ENCODE measurements at regions not wholly inside any gene's neighbourhood (a gene's known extent, or its start where the extent isn't known, plus 50 kb on each side); places are given as distances from the start of the nearest gene placed in this dataset.
"Not testable (repeated sequence)": the region's sequence is repeated elsewhere in the genome, so short reads cannot be mapped to it uniquely, and the experiment has no call there.

DNA sequence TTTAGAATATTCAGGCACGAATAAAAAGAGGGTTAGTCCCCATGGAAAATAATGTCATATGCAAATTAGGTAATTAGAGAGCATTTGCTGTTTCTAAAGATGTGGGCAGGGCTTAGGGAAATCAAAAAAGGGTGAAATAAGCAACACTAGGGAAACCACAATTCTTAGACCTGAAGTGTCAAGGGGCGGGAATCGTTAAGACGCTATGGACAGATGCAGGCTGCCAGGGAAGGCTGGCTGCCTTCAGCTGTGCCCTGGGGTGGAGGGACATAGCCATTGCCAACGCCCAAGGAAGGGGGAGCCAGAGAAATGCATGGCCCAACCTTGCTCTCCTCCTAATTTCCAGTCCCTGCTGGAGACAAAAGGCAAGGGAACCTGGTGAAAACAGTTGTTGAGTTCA is 141.7 kb upstream of the PROK2 start:
- DNase-seq, result no peak

DNA sequence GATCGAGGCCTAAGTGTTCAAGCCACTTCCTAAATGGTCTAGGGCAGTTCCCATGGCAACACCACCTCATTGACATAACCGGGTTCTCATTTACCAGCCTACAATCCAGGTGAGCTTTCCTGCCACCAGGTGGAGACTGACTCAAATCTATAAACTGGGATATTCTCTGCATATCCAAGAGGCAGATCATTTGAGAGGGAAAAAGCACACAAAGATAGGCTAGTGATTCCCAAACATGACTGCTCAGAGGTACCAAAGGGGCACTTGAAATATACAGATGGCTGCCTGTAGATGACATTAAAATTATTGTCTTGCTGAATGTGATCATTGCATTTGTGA is 141.3 kb upstream of the PROK2 start:
- DNase-seq, result no peak

DNA sequence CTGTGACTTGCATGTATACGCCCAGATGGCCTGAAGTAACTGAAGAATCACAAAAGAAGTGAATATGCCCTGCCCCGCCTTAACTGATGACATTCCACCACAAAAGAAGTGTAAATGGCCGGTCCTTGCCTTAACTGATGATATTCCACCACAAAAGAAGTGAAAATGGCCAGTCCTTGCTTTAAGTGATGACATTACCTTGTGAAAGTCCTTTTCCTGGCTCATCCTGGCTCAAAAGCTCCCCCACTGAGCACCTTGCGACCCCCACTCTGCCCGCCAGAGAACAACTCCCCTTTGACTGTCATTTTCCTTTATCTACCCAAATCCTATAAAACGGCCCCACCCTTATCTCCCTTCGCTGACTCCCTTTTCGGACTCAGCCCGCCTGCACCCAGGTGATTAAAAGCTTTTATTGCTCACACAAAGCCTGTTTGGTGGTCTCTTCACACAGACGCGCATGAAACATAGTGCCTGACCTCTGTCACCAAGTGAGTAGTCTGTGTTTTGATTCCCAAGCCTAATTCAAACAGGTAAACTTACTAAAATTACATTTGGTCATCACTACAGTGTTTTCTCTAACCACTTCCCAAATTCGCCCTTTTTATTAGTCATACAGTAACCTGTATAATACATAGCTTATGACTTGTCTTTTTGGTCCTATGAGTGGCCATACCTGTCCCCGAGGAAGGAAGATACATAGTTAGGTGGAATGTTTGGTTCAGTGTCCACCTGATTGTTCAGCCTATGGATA is 140.7 kb upstream of the PROK2 start:
- DNase-seq, result not testable (repeated sequence)

DNA sequence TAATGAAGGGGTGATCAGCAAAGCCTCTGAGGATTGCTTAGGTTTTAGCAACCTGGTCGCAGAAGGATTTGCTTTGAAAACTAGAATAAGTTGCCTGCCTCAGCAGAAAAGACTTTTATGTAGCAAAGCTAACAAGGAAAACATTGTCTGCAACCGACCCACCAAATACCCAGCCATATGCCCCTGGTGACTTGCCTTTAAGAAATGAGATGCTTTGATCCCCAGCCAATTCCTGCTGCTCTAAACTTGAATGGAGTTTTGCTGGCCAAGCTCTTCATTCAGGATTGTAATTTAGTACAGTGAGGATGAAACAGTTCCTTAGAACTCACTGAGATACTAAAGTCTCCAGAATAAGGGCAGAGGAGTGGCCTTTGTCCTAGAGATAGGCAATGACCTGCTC is 139.8 kb upstream of the PROK2 start:
- no peak for DNase-seq

DNA sequence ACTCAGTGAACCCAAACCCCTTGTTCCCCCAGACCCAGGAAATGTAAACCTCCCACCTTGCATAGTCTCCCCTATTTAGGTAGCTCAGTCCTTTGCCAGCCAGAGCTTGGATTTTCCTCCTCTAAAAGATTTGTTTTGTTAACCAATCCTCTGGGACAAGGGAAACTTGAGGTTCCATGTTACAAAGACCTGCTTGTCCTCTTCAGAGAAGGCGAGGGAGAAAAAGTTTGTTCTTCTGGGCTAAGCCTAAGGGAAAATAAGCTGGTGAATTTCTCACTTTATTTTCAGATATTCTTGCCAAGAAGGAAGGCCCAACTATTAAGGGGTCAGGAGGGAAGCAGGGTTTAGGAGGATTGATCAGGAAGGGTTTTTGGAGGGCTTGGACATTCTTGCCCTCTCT is 136.1 kb upstream of the PROK2 start:
- DNase-seq, result no peak

DNA sequence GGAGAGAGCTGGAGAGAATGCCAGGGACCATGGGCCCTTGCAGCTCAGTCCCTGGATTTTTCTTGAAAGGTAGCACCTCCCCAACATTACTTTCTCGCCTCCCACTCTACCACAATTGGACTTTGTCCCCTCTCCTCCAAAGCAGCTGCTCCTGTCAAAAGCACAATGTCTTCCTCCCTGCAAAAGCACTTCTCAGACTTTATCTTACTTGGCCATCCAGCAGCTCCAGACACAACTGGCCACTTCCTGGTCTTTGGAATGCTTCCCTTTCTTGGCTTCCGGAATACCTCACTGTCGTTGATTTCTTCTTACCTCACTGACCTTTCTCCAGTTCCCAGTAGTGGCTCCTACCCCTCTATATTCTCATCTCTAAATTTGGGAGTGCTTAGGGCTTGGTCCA is 134.6 kb upstream of the PROK2 start:
- no peak for DNase-seq

DNA sequence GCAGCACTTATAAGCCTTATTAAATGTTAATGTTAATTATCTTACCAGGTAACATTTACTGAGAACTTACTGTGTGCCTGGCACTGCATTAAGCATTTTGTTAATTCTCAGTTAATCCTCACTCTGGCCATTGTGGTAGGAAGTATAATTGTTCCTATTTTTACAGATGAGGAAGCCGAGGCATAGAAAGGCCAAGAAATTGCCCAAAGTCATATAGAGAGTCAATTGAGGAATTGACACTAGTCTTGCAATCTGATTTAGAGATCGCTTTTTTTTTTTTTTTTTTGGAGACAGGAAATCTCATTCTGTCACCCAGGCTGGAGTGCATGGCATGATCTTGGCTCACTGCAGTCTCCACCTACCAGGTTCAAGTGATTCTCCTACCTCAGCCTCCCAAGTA is 132.6 kb upstream of the PROK2 start:
- DNase-seq, result no peak

DNA sequence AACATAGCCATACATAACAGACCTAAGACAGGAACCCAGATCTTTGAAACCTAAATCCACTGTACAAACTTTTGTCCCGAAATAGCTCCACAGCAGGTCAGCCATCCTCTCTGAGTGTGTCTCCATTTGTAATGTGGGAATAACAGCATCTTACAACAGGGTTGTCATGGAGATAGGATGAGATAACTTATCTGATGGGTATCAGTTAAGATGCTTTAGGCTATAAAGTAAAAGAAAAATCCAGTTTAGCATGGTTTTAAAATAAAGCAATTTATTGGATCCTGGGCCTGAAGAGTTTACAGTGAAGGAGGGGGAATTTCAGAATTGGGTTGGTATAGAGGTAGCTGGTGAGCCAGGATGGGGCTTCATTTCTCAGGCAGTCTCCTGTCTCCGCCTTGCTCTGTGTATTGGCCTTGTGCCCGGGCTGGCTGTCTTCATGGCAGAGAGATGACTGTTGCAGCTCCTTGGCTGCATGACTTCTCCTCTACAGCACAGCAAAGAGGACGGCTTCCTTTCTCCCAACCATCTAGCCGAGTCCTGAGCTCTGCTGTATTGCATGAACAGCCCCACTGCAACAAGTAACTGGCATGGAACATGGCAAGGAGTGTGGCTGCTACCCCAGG is 131.9 kb upstream of the PROK2 start:
- no peak for DNase-seq

DNA sequence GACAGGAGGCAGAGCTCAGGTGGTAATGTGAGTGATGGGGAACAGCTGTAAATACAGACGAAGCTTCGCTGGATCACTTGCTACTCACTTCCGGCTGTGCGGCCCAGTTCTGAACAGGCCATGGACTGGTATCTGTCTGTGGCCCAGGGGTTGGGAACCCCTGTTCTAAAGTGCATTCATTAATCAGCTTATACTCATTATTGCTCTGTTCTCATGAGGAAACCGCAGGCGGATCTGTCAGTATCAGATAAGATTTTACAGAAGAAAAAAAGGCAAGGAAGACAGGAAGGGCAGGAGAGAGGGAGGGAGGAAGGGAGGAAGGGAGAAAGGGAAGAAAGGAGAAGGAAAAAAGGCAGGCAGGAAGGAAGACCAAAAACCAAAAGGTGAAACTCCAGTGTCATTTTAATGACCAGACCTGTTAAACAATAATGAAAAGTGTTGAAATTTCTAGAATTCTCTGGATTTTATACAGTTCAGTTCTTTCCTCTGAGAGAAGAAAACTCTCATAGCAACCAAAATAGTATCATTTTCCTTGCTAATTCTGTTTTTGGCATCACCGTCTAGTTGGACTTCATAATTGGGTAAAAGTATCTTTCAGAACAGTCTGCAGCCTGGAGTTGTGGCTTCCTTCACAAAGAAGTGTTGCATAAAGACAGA is 128.0 kb upstream of the PROK2 start:
- DNase-seq, result no peak

DNA sequence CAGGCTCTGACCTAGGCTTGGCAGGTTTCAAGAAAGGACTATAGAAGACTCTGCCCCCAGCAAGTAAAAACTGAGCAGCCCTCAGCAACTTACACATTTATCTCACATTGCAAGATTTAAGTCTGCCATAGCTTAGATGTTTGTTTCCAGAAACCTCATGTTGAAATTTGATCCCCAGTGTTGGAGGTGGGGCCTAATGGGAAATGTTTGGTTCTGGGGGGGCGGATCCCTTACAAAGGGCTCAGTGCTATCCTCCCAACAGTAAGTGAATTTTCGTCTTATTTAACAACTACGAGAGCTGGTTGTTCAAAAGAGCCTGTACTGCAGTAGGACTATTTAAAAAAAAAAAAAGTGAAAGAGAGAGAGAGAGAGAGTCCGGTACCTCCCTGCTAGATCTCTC is 125.2 kb upstream of the PROK2 start:
- DNase-seq, result no peak

DNA sequence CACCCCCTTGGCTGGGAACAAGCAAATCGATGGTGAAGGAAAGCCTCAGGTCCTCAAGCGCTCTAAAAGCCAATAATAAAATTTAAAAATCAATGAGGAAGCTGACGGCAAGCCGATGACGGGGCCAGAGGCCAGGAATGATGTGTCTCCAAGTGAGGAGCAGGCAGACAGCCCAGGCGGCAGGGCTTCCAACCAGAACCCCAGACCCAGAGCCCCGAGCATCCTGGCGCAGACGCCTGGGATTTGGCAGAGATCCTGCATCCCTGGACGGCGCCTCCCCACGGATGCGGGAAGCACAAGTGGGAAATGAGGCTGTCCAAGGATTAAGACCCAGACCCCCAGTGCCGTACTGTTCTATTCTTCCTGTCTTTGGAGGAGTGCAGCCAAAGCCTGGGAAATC is 123.0 kb upstream of the PROK2 start:
- no peak for DNase-seq

DNA sequence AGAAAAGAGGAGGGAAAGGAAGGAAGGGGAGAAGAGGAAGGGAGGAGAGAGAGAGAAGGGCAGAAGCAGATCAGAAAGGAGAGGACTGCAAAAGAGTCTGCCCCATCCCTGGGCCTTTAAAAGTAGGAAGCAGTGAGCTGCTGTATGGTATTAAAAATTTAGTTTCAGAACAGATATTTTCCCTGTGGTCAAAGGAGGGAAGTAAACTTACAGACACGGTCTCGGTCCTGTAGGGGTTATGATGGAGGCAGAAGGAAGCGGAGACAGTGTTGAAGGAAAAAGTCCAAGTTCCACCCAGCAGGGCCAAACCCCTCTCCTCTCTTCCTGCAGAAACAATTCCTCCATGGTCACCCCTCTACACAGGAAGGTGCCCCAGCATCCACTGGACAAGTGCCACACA is 122.0 kb upstream of the PROK2 start:
- no peak for DNase-seq

DNA sequence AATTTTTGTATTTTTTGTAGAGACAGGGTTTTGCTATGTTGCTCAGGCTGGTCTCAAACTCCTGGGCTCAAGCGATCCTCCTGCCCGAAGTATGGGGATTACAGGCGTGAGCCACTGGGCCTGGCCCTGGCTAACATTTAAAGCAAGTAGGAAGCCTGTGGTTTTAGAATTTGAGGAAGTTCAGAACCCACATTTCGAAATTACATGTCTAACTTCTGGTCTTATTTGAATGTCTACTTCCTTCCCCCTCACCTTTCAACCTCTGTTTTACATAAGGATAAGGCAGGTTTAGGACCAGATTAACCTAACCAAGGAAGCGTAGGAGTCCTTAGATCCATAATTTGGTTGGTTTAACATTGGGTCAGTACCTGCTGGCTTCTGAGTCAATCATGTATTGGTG is 120.5 kb upstream of the PROK2 start:
- no peak for DNase-seq

DNA sequence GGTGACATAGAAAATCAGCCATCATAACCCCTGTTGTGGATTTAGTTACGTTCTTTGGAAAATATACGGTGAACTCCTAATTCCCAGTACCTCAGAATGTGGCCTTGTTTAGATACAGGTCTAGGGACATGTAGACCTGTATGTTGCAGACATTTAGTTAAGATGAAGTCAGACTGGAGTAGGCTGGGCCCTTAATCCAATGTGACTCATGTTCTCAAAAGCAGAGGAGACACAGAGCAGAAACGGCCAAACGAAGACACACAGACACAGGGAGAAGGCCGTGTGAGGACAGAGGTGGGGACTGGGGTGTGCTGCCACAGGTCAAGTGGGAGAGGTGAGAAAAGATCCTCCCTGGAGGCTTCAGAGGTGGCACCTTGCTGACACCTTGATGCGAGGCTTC is 119.0 kb upstream of the PROK2 start:
- DNase-seq, result no peak

DNA sequence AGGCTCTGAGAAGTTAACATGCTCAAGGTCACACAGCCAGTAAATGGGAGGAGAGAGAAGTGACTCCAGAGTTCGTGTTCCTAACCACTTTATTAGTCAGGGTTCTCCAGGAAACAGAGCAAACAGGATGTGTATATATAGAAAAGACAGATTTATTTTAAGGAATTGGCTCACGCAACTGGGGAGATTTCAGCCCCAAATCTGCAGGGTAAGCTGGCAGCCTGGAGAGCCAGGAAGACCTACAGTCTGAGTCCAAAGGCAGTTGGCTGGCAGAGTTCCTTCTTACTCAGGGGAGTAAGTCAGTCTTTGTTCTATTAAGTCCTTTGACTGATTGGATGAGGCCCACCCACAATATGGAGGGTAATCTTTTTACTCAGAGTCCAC is 118.2 kb upstream of the PROK2 start:
- no peak for DNase-seq

DNA sequence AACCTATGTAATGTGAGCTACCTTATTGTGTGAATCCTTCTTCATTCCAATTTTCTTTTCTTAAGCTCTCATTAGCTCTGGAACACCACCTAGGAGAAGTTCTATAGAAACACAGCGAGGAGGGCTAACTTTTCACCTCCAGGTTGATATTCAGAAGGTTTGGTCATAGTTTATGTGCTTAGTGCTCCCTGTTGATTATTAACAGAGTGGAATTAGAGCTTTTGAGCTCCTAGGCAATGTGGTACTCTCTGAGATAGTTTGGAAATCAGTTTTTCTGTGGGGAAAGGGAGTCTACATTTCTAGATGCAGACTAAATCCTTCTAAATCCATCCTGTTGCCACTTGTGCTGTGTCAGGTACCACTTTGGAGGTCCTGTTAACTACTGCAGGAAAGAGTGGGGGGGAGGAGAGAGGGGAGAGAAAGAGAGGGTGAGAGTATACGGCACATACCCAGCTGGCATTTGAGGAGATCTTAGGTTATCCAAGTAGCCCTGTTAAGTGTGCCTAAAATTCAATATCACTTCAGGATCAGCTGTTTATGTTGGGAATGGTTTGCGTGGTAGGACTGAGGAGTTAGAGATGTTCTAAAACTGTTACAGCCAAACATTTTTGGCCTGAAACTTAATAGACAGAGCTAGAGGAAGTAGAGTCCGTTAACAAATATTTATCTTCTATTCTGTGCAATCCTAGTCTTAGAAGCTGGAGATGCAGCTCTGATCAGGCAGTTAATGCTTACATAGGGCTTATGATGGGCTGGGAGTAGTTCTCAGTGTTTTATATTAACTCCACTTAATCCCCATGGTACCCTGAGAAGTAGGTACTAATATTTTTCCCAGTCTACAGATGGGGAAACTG is 117.5 kb upstream of the PROK2 start:
- no peak for DNase-seq

DNA sequence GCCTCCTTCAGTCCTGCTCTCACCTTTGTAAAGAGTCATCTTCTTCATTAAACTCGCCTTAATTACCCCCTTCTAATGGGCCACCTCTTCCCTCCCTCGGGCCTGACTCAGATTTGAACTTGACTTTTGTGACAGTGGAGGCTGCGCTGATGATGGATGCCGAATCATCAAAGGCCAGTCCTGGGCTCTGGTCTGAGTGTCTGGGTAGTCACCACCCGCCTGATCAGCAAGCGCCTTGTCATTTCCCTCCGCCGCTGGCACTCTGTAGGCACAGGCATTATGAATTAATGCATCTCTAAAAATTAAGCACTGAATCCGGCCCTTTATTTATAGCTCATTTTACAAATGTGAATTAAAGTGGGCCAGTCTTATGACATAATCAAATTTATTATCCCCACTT is 116.7 kb upstream of the PROK2 start:
- DNase-seq, result no peak

DNA sequence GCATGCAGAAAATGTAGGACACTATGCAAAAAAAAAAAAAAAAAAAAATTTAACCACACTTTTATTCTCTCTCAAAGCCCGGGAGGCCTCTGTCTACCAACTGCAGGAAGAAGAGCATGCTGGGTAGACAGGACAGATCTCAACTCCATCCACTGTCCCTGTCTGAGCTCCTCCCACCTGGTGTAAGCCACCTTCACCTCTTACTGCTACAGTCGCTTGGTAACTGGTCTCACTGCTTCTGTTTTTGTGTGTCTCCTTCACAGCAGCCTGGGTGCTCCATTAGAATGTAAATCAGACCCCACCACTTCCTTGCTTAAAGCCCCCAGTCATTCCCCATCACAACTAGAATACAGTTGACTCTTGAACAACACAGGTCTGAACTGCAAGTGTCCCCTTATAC is 115.1 kb upstream of the PROK2 start:
- no peak for DNase-seq

DNA sequence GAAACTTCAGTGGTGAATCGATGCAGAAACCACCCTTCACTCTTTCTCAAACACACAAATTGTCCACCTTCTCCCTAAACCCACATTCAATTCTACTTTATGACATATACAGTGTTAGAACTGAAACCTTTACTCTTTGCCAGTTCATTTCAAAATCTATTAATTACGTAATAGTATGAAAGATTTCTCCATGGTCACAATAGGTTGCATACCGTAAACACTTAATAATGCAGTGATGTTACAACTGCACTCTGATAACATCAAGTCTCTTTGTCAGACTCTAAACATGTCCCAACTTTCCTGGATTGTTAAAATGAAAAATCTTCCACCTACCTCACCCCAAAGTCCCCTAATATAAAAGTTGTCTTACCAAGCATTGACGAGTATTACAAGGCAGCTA is 111.8 kb upstream of the PROK2 start:
- DNase-seq, result no peak

DNA sequence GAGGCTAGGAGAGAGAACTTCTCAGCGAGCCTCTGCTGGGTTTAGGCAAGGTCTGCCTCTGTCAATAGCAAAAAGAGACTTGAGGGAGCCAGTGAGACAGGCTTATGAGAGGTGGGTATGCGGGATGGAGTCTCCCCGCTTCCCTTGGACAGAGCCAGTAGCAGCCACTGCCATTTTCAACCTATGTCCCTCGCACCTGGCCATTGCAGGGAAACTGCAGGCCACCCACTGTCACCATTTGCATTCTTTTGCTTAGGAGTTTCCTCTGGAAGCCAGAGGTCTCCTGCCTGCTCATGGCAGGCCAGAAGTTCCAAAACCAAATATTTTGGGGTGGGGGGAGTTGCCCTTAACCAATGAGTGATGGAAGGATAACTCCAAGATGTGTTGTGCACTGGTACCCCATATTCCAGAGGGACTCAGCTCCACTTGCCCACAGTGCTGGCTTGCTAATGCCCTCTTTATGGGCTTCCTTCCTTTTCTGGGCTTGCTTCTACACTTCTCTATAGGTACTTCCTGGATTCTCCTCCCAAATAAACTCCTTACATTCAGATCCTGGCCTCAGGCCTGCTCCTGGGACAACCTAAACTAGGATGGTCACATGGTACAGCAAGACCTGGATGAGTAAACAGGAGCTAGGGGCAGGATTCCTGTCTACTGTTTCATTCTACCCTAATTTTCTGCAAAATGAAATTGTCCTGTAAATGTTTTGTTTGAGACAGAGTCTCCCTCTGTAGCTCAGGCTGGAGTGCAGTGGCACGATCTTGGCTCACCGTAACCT is 108.9 kb upstream of the PROK2 start:
- DNase-seq, result no peak

DNA sequence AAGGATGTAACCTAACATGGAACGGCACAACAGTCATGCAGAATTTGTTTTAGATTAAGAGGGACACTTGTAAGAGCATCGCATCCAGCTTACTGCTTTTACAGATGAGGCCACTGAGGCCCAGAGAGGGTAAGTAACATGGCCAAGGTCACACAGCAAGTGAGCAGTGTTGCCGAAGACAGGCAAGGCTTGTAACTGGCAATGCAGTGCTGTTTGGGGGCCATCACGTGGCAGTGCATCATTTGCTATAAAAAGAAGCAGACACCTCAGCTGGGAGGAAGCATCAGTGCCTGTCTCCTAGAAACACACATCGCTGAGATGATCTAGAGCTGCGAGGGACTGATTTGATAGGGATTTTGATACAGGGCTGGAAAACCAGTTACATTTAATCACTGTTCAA is 108.2 kb upstream of the PROK2 start:
- no peak for DNase-seq

DNA sequence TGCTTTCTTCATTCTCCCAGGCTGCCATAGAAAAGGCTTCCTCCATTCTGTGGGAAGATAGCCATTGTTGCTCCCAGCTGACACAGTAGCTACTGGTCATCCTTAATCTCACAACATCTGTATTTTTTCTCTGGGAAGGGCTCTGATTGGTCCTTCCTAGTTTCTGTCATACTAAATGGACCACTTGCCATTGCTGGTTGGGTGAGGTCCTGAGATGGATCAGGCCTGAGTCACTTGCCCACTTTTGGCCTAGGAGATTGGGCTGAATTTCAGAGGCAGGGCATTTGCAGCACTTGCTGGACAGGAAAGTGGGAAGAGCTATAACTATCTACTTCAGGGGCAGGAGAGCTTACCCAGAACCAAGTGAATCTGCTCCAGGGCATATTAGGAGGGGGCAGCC is 106.5 kb upstream of the PROK2 start:
- no peak for DNase-seq

DNA sequence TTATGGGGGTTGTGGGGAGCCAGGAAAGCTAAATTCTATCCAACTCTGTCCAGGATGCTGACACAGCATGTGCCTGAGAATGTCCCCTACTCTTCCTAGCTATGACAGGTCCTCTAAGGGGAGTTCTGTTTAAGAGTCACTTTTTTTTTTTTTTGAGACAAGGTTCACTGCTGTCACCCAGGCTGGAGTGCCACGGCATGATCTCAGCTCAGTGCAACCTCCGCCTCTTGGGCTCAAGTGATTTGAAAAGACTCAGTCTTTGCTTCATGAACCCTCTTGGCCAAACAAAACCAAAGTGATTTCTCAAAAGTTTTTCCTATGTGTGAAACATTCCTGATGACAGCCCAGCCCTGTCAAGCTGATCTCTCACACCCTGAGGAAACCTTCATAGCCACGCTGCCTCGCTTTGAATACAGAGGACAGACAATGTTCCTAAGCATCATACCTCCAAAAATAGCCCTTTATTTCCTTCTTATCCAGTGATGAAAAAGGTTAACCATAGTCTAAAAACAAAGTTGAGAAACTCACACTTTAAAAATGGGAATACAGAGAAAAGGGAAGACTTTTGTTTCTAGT is 105.5 kb upstream of the PROK2 start:
- no peak for DNase-seq
